BE2C (cell line): ENCODE measurements at regions not wholly inside any gene's neighbourhood (a gene's known extent, or its start where the extent isn't known, plus 50 kb on each side); places are given as distances from the start of the nearest gene placed in this dataset.

Experiments
- DNase-seq: peaks from one replicate; pipeline ENCODE4 v3.0.0-alpha.2; 2020
- H3K27me3 ChIP-seq: fragments of 250-450 bp; sonication (Bioruptor Pico); 2 replicates; pipeline ENCODE4 v1.5.1; 2020; ENCODE audit warnings: mild to moderate bottlenecking
- H3K36me3 ChIP-seq: fragments of 250-450 bp; sonication (Bioruptor Pico); 2 replicates; pipeline ENCODE4 v1.5.1; 2020; ENCODE audit warnings: mild to moderate bottlenecking
- H3K4me1 ChIP-seq: fragments of 250-450 bp; sonication (Bioruptor Pico); 2 replicates; pipeline ENCODE4 v1.5.1; 2020
- H3K4me3 ChIP-seq: 2 replicates; pipeline ENCODE4 v1.5.1; 2011; ENCODE audit warnings: low read depth, low read length
- H3K9me3 ChIP-seq: fragments of 250-450 bp; sonication (Bioruptor Pico); 2 replicates; pipeline ENCODE4 v1.5.1; 2020
- CTCF ChIP-seq: IDR thresholded peaks from 2 replicates; pipeline ENCODE4 v1.5.1; 2012; ENCODE audit warnings: mild to moderate bottlenecking, low read depth, low read length

GRCh38 chr2:146094185-146094584 lies 1574.3 kb upstream of the ZEB2 start:
- Histone ChIP-seq H3K36me3 (no peaks in the 10 kb centered on the region), H3K4me3 (no peak overlapping the region), H3K9me3 (no peaks in the 10 kb centered on the region), H3K27me3 (no peaks in the 10 kb centered on the region), H3K4me1 (no peaks in the 10 kb centered on the region)
- TF ChIP-seq CTCF, result no peak
- DNase-seq, result no peak

- Histone ChIP-seq H3K27me3 (no peaks in the 10 kb centered on the region), H3K36me3 (no peaks in the 10 kb centered on the region), H3K4me1 (no peaks in the 10 kb centered on the region), H3K9me3 (no peaks in the 10 kb centered on the region), H3K4me3 (no peak overlapping the region)
- DNase-seq, result no peak
- no peak for TF ChIP-seq CTCF
These were observed 1561.5 kb upstream of the ZEB2 start for GRCh38 chr2:146081459-146081858.

GRCh38 chr2:146080925-146081324 lies 1561.0 kb upstream of the ZEB2 start:
- Histone ChIP-seq H3K4me3 (no peak overlapping the region), H3K9me3 (no peaks in the 10 kb centered on the region), H3K27me3 (no peaks in the 10 kb centered on the region), H3K36me3 (no peaks in the 10 kb centered on the region), H3K4me1 (no peaks in the 10 kb centered on the region)
- no peak for TF ChIP-seq CTCF
- DNase-seq, result no peak

- TF ChIP-seq CTCF, result no peak
- no peaks in the 10 kb centered on the region for H3K36me3 ChIP-seq
These were observed 1559.3 kb upstream of the ZEB2 start for GRCh38 chr2:146079216-146079615.

GRCh38 chr2:146077156-146077555 lies 1557.2 kb upstream of the ZEB2 start:
- Histone ChIP-seq H3K36me3 (no peaks in the 10 kb centered on the region), H3K4me1 (no peaks in the 10 kb centered on the region), H3K9me3 (no peaks in the 10 kb centered on the region), H3K27me3 (no peaks in the 10 kb centered on the region), H3K4me3 (no peak overlapping the region)
- no peak for DNase-seq
- TF ChIP-seq CTCF, result no peak

More at GRCh38 chr2:146079216-146079615, 1559.3 kb upstream of the ZEB2 start:
- no peak overlapping the region for H3K4me3 ChIP-seq
- DNase-seq, result no peak
- H3K4me1 ChIP-seq, result no peaks in the 10 kb centered on the region
- H3K27me3 ChIP-seq, result no peaks in the 10 kb centered on the region
- H3K9me3 ChIP-seq, result no peaks in the 10 kb centered on the region

GRCh38 chr2:146068051-146068450 lies 1548.1 kb upstream of the ZEB2 start:
- Histone ChIP-seq H3K4me1 (no peaks in the 10 kb centered on the region), H3K4me3 (no peak overlapping the region), H3K9me3 (no peaks in the 10 kb centered on the region), H3K27me3 (no peaks in the 10 kb centered on the region), H3K36me3 (no peaks in the 10 kb centered on the region)
- no peak for DNase-seq
- no peak for TF ChIP-seq CTCF
